GM12875 (cell line): ENCODE measurements at regions not wholly inside any gene's neighbourhood (a gene's known extent, or its start where the extent isn't known, plus 50 kb on each side); places are given as distances from the start of the nearest gene placed in this dataset.

Experiments used
- H3K4me3 ChIP-seq: one replicate; pipeline ENCODE4 v1.5.1; 2011; ENCODE audit warnings: low read depth, low read length, control low read depth
- CTCF ChIP-seq: IDR thresholded peaks from 2 replicates; pipeline ENCODE4 v1.5.1; 2011; ENCODE audit warnings: low read depth, mild to moderate bottlenecking, control low read depth, inconsistent platforms, low read length, moderate library complexity, borderline replicate concordance; ENCODE audit not compliant: insufficient read depth

- H3K4me3 ChIP-seq: no peak overlapping the region
Measured at GRCh38 chr10:29084681-29085307, 204.1 kb upstream of the LYZL1 start.

GRCh38 chr10:29089091-29089490, 199.8 kb upstream of the LYZL1 start:
- TF ChIP-seq CTCF: no peak
- H3K4me3 ChIP-seq: no peak overlapping the region

More at GRCh38 chr10:29084681-29085307, 204.1 kb upstream of the LYZL1 start:
- TF ChIP-seq CTCF: no peak

- no peak overlapping the region for H3K4me3 ChIP-seq
- no peak for TF ChIP-seq CTCF
Measured at GRCh38 chr10:29096303-29096824, 192.5 kb upstream of the LYZL1 start.

GRCh38 chr10:29098423-29098822, 190.4 kb upstream of the LYZL1 start:
- no peak overlapping the region for H3K4me3 ChIP-seq
- TF ChIP-seq CTCF: no peak

- TF ChIP-seq CTCF: no peak
- no peak overlapping the region for H3K4me3 ChIP-seq
Measured at GRCh38 chr10:29099001-29099400, 189.9 kb upstream of the LYZL1 start.

- no peak for TF ChIP-seq CTCF
- no peak overlapping the region for H3K4me3 ChIP-seq
Measured at GRCh38 chr10:29099415-29099814, 189.5 kb upstream of the LYZL1 start.

GRCh38 chr10:29100505-29100904, 188.4 kb upstream of the LYZL1 start:
- no peak for TF ChIP-seq CTCF
- H3K4me3 ChIP-seq: no peak overlapping the region
